ENCODE measurements at regions not wholly inside any gene's neighbourhood (a gene's known extent, or its start where the extent isn't known, plus 50 kb on each side); places are given as distances from the start of the nearest gene placed in this dataset.

DNA sequence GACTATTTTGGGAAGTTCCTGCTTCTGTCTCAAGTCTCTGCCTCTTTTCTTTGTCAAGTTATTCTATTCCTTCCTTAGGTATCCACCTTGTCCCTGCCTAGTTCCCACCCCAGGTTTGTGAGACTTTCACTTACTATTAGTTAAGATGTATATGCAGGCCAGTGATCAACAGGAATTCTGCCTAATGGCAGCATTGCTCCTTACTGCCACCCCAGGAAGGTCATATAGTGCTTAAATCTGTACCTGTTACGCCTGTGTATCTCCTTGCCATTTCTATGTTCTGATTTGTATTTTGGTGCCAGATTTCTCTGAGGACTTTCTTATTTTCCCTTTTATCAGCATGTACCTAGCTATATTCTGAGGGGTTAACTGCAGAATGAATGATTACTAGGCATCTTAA, 746.0 kb upstream of the TMEFF2 start:
- TF ChIP-seq GABPA (IDR thresholded peaks at IDR 0.05; ENCODE audit: low read depth, low read length): no peak
- no peak for TF ChIP-seq GABPA (CRISPR knock-in tag; IDR thresholded peaks at IDR 0.05; ENCODE audit: low read depth)
- no peak for TF ChIP-seq TCF7 (IDR thresholded peaks at IDR 0.05; ENCODE audit: low read depth)
- no peak for TF ChIP-seq ZNF644 (CRISPR knock-in tag; IDR thresholded peaks at IDR 0.05; ENCODE audit: low read depth)
- no peak for TF ChIP-seq RAD21 (CRISPR knock-in tag; IDR thresholded peaks at IDR 0.05)
- TF ChIP-seq, protein P1, sequence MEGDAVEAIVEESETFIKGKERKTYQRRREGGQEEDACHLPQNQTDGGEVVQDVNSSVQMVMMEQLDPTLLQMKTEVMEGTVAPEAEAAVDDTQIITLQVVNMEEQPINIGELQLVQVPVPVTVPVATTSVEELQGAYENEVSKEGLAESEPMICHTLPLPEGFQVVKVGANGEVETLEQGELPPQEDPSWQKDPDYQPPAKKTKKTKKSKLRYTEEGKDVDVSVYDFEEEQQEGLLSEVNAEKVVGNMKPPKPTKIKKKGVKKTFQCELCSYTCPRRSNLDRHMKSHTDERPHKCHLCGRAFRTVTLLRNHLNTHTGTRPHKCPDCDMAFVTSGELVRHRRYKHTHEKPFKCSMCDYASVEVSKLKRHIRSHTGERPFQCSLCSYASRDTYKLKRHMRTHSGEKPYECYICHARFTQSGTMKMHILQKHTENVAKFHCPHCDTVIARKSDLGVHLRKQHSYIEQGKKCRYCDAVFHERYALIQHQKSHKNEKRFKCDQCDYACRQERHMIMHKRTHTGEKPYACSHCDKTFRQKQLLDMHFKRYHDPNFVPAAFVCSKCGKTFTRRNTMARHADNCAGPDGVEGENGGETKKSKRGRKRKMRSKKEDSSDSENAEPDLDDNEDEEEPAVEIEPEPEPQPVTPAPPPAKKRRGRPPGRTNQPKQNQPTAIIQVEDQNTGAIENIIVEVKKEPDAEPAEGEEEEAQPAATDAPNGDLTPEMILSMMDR (CRISPR knock-in tag; IDR thresholded peaks at IDR 0.05): no peak
- TF ChIP-seq ZNF777 (CRISPR knock-in tag; IDR thresholded peaks at IDR 0.05): no peak
- no peak for TF ChIP-seq DNMT3B (CRISPR knock-in tag; conservative IDR thresholded peaks at IDR 0.05)
- no peak for TF ChIP-seq ZNF790 (CRISPR knock-in tag; IDR thresholded peaks at IDR 0.05; ENCODE audit: borderline replicate concordance)
- no peak for TF ChIP-seq ZSCAN20 (CRISPR knock-in tag; IDR thresholded peaks at IDR 0.05; ENCODE audit: borderline replicate concordance)
- TF ChIP-seq TCF7L2 (IDR thresholded peaks at IDR 0.05; ENCODE audit: low read depth, low read length): no peak
- TF ChIP-seq, protein P2, sequence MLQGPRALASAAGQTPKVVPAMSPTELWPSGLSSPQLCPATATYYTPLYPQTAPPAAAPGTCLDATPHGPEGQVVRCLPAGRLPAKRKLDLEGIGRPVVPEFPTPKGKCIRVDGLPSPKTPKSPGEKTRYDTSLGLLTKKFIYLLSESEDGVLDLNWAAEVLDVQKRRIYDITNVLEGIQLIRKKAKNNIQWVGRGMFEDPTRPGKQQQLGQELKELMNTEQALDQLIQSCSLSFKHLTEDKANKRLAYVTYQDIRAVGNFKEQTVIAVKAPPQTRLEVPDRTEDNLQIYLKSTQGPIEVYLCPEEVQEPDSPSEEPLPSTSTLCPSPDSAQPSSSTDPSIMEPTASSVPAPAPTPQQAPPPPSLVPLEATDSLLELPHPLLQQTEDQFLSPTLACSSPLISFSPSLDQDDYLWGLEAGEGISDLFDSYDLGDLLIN (CRISPR knock-in tag; IDR thresholded peaks at IDR 0.05; ENCODE audit: borderline replicate concordance): no peak
- TF ChIP-seq ZSCAN30 (CRISPR knock-in tag; IDR thresholded peaks at IDR 0.05): no peak
